ENCODE measurements at regions not wholly inside any gene's neighbourhood (a gene's known extent, or its start where the extent isn't known, plus 50 kb on each side); places are given as distances from the start of the nearest gene placed in this dataset.

- TF ChIP-seq CTCF (IDR thresholded peaks at IDR 0.05) (no peak), POLR2A (IDR thresholded peaks at IDR 0.05) (no peak)
These were observed 195.7 kb downstream of the ARL4C start for GRCh38 chr2:234300932-234301823.

Data from gastroesophageal sphincter (tissue), 3 donors.